Testis (tissue), 2 donors: ENCODE measurements at regions not wholly inside any gene's neighbourhood (a gene's known extent, or its start where the extent isn't known, plus 50 kb on each side); places are given as distances from the start of the nearest gene placed in this dataset.

Experiments used
- CTCF ChIP-seq, 3 experiments: fragments of 450-650 bp in 2 of 3; fragments of 200-600 bp in 1 of 3; sonication (generic) in 1 of 3; IDR thresholded peaks; one replicate each; pipeline ENCODE4 v1.5.1; 2016 to 2019; ENCODE audit warnings: antibody characterized with exemption in 3 of 3, mild to moderate bottlenecking in 2 of 3, moderate library complexity in 1 of 3
- POLR2A ChIP-seq: fragments of 450-650 bp; IDR thresholded peaks from one replicate; pipeline ENCODE4 v1.6.1; 2017; ENCODE audit warnings: antibody characterized with exemption, mild to moderate bottlenecking, moderate library complexity

GRCh38 chr6:166004471-166004870 lies 163.2 kb downstream of the TBXT start:
- TF ChIP-seq CTCF (IDR thresholded peaks at IDR 0.05) (no peak), POLR2A (no peak)
